NCI-H1417 (cell line): ENCODE measurements at regions not wholly inside any gene's neighbourhood (a gene's known extent, or its start where the extent isn't known, plus 50 kb on each side); places are given as distances from the start of the nearest gene placed in this dataset.

ENCODE experiments used
- DNase-seq, 3 experiments: peaks; one replicate each; lab custom pipeline; 2025; lab: John Stamatoyannopoulos, UW

GRCh38 chr18:31247574-31248199 lies 70.3 kb upstream of the DSG1 start:
- peak in 1 of 3 experiments; percentile 62 for DNase-seq

DNA sequence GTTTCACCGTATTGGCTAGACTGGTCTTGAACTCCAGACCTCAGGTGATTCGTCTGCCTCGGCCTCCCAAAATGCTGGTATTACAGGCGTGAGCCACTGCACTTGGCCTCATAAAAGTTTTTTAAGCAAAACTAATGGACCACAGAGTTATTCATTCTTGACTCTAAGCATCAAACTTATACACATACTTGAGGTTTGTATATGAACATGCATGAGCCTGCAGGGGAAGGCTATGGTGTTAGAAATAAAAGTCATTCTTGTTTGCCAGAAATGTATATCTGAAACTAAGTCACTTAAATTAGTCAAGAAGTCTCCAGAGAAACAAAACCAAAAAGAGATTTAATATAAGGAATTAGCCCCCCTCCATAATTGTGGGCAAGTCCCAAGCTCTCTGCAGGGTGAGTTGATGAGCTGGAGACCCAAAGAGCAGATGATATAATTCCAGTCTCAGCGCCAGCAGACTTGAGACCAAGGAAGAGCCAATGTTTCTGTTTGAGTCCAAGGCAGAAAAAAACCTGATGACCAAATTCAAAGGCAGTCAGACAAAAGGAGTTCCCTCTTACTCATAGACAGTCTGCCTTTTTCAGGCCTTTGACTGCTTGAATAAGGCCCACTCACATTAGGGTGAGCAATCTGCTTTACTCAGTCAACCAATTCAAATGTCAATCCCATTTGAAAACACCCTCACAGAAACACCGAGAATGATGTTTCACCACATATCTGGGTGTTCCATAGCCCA lies 69.0 kb upstream of the DSG1 start:
- DNase-seq = no peak

DNA sequence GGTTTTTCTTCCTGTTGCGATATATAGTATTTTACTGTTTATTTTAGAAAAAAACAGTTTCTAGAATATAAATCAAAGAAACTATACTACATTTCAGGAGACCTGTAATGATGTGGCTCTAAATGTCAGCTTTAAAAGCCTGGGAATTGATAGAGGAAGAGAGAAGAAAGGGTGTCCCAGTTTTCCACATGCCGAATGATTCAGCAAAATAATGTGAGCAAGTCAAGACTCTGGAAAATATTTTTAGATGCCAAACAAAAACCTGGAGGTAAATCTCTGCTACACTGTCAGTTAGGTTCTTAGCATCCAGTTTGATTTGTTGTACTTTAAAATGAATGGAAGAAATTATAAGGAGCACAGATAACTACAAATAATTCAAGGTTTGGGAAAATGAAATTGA lies 67.1 kb upstream of the DSG1 start:
- DNase-seq = no peak

DNA sequence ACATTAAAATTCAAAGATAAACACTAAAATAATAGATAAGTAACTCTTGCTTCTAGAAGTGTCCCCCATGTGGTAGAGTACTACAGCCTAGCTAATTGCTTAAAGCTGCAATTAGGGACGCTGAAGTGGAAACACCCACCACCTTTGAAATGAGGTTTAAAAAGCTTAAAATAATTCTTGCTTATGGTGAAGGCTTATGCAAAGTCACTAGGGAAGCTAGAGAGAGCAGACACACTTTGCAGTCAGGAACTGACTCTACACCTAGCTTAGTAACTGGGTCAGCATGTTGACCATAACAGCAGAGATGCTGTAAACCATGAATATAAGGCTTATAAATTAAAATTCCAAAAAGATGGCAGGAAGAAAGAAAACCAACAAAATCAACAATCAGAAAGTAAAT lies 65.4 kb upstream of the DSG1 start:
- peak in 2 of 3 experiments; percentile 21 to 82 for DNase-seq

- no peak for DNase-seq
These were observed 62.0 kb upstream of the DSG1 start for GRCh38 chr18:31255953-31256352.

DNA sequence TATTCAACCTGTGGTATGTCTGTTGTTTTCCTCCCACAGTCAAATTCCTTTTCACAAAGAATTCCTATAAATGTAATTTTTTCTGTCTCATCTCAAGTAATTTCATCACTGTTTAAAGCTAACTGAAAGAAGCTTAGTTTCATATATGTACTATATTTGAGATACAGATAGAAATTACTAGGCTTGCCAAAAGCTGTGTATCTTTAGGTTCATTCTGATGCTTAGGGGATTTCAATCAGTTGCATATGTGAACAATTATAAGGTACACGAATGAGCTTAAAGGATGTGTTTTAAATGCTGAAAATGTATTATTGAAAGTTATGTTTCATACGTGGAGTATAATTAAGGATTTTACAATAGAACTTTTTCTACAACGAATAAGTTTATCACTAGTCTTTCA lies 59.2 kb upstream of the DSG1 start:
- DNase-seq = no peak

DNA sequence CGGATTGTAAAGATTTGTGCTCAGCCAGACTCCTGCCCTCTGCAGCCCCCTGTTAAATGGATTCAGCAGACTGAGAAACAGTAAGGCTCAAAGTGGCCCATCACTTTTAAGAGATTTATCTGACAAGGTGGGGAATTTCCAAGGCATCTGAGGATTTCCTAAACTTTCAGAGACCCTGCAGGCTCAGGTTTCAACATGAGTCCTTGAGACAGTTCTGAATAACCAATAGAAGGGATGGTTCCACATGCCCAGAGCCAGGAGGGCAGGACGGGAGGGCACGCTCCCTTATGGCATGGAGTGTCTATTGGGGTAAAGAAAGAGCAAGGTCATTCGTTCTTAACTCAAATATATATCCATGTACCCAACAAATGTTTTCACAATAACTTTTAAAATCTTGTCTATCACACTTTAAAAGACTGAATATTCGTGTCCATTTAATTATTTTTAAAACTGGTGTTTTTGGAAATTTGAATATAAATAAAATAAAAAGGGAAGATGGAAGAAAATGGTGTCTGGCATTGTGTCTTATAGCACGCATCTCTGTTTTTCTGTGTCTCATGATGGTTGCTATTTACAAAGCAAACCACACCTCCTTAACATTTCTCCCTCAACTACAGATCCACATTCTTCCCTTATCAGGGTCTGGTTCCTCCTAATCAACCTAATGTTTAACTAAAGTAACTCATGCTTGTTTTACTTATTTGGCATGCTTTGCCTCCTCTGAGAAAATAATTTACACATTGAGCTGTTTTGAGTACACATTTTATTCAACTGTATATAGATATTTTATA lies 56.0 kb upstream of the DSG1 start:
- DNase-seq = no peak

DNA sequence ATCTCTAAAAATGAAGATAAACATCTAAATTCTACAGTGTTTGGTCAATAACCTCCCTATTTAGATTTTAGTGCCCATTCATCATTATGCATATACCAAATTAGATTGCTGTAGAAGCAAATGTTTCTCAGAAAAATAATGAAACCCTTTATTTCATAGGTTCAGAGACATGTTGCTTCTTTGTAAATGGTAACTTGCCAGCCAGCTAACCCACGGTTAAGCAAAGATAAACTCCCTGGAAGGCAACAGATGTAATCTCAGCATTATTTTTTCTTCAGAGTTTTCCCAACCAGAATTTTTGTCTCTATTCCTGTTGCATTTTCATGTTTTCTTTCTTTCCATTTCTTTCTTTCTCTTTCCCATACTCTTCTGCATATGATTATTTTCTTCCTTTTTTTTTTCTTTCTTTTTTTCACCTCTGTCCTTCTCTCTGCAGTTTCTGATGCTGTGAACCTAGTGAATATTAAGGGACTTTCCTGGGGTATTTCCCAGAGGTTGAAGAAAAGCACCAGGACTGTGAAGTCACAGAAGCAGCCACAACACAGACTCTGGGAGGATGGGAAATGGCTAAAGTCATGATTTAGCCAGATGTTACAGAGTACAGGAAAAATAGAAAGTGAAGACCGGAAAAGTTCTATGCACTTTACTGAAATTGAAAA lies 50.0 kb upstream of the DSG1 start:
- DNase-seq = no peak
